Sigmoid colon (tissue), 4 donors: ENCODE measurements at regions not wholly inside any gene's neighbourhood (a gene's known extent, or its start where the extent isn't known, plus 50 kb on each side); places are given as distances from the start of the nearest gene placed in this dataset.

Experiments
- CTCF ChIP-seq, 4 experiments: fragments of 450-650 bp in 3 of 4; fragments of 200-600 bp in 1 of 4; IDR thresholded peaks; one replicate each; pipeline ENCODE4 v1.5.1; 2016 to 2019; ENCODE audit warnings: antibody characterized with exemption in 4 of 4, mild to moderate bottlenecking in 3 of 4, moderate library complexity in 2 of 4
- POLR2AphosphoS5 ChIP-seq, 4 donors: sonication (generic); formaldehyde crosslinking; IDR thresholded peaks; one replicate each; pipeline ENCODE4 v1.6.1; 2017; ENCODE audit warnings: antibody characterized with exemption in 4 of 4

GRCh38 chr2:139746901-139747300 is 966.7 kb upstream of the NXPH2 start:
- TF ChIP-seq CTCF (IDR thresholded peaks at IDR 0.05), result no peak
- TF ChIP-seq POLR2AphosphoS5 (IDR thresholded peaks at IDR 0.05), result no peak
